Left lung (tissue), 4 donors: ENCODE measurements at regions not wholly inside any gene's neighbourhood (a gene's known extent, or its start where the extent isn't known, plus 50 kb on each side); places are given as distances from the start of the nearest gene placed in this dataset.

Experiments
- ATAC-seq: fragments of 200-7000 bp; cut with Tn5 transposase; one replicate; pipeline ENCODE4 v1.9.1; 2020; ENCODE audit warnings: moderate library complexity
- DNase-seq, 4 donors: peaks; one replicate each; pipeline ENCODE4 v3.0.0-alpha.2; 2013 to 2020
- H3K27ac ChIP-seq, 2 donors: fragments of 200-600 bp; sonication (generic) in 1 of 2; one replicate each; pipeline versions ENCODE4 v1.5.0 to v1.8.0; 2020 to 2021
- H3K27me3 ChIP-seq, 2 donors: fragments of 200-600 bp; sonication (generic) in 1 of 2; one replicate each; pipeline versions ENCODE4 v1.5.0 to v1.8.0; 2020 to 2021
- H3K36me3 ChIP-seq, 2 donors: fragments of 200-600 bp; sonication (generic) in 1 of 2; one replicate each; pipeline versions ENCODE4 v1.5.0 to v1.8.0; 2020 to 2021
- H3K4me1 ChIP-seq, 2 donors: fragments of 200-600 bp; one replicate each; pipeline ENCODE4 v1.8.0; 2021
- H3K4me3 ChIP-seq, 2 donors: fragments of 200-600 bp; sonication (generic) in 1 of 2; one replicate each; pipeline versions ENCODE4 v1.5.0 to v1.8.0; 2020 to 2021; ENCODE audit warnings: mild to moderate bottlenecking in 1 of 2
- H3K9me3 ChIP-seq, 2 donors: fragments of 200-600 bp; sonication (generic) in 1 of 2; one replicate each; pipeline versions ENCODE4 v1.5.0 to v1.8.0; 2020 to 2021
- intact Hi-C, 2 donors: fragments of 100-400 bp; cut with DNase I; formaldehyde crosslinking; loops; one replicate each; pipeline versions ENCODE4 v1.11.2 to v1.14.2; 2022
- TF ChIP-seq, protein P1 (sequence below), 2 donors: fragments of 200-600 bp; sonication (generic) in 1 of 2; IDR thresholded peaks; one replicate each; pipeline versions ENCODE4 v1.5.0 to v1.8.0; 2021; ENCODE audit warnings: antibody characterized with exemption in 2 of 2
- donor health status: DM: no; HTN: yes; CAD: no.
- donor health status: DM: no; HTN: no; CAD: no.

DNA sequence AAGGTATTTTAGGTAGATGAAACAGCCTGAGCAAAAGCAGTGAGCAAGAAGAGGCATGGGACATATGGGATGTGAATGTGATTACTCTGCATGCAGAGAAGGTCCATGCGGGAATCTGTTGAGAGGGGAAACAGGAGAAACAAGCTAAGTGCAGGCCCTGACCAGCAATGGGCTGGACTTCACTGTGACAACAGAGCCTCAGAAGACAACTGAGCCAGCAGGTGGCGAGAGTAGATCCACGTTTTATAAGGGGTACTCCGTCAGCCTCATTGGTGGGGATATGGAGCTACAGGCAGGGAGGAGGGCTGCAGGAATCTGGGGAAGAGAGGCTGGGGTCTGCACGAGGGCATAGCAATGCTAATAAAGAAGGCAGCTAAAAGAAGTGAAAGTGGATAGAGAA is 405.9 kb upstream of the LMCD1 start:
- TF ChIP-seq, protein P1, sequence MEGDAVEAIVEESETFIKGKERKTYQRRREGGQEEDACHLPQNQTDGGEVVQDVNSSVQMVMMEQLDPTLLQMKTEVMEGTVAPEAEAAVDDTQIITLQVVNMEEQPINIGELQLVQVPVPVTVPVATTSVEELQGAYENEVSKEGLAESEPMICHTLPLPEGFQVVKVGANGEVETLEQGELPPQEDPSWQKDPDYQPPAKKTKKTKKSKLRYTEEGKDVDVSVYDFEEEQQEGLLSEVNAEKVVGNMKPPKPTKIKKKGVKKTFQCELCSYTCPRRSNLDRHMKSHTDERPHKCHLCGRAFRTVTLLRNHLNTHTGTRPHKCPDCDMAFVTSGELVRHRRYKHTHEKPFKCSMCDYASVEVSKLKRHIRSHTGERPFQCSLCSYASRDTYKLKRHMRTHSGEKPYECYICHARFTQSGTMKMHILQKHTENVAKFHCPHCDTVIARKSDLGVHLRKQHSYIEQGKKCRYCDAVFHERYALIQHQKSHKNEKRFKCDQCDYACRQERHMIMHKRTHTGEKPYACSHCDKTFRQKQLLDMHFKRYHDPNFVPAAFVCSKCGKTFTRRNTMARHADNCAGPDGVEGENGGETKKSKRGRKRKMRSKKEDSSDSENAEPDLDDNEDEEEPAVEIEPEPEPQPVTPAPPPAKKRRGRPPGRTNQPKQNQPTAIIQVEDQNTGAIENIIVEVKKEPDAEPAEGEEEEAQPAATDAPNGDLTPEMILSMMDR (IDR thresholded peaks at IDR 0.05) = no peak
- Histone ChIP-seq H3K9me3 (no peaks in the 10 kb centered on the region), H3K4me3 (no peak overlapping the region), H3K4me1 (no peaks in the 10 kb centered on the region), H3K27ac (no peak overlapping the region), H3K27me3 (no peaks in the 10 kb centered on the region), H3K36me3 (no peaks in the 10 kb centered on the region)
- intact Hi-C loops = no loop called here
- DNase-seq (no peak), ATAC-seq (no peak)

DNA sequence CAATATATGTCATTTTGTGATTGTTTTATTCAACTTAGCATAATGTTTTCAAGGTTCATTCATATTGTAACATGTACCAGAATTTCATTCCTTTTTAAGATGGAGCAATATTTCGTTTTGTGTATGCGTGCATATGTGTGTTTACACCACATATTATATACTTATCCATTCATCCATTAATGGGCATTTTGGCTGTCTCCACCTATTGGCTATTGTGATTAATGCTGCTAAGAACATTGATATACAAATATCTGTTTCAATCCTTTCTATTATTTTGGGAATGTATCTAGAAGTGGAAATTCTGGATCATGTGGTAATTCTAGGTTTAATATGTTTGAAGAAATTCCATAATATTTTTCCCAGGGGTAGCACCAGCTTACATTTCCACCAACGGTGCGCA is 403.9 kb upstream of the LMCD1 start:
- H3K27me3 ChIP-seq = no peaks in the 10 kb centered on the region
- no peak overlapping the region for H3K27ac ChIP-seq
- ATAC-seq (no peak), DNase-seq (no peak)
- H3K36me3 ChIP-seq = no peaks in the 10 kb centered on the region
- H3K4me1 ChIP-seq = no peaks in the 10 kb centered on the region
- TF ChIP-seq, protein P1 (IDR thresholded peaks at IDR 0.05) = no peak
- intact Hi-C loops = no loop called here
- no peak overlapping the region for H3K4me3 ChIP-seq
- H3K9me3 ChIP-seq = no peaks in the 10 kb centered on the region

DNA sequence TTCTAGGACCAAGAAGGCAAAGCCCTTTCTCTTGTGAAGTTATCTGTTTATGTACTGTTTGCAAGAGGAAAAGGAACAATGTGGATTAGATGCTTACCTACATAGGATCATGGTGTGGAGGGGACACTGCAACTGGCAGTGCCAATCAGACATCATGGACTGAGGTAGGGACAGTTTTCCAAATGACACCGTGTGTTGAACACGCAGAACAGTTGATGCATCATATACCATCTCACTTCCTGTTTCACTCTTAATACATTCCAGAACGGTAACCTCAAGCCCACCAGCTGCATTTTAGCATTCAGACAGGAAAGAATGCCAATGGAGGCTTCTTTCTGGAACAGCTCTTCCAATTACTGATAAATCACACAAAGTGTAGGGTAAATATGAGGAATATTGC is 397.7 kb upstream of the LMCD1 start:
- H3K36me3 ChIP-seq = no peaks in the 10 kb centered on the region
- DNase-seq (no peak), ATAC-seq (no peak)
- no peak overlapping the region for H3K27ac ChIP-seq
- no peaks in the 10 kb centered on the region for H3K27me3 ChIP-seq
- TF ChIP-seq, protein P1 (IDR thresholded peaks at IDR 0.05) = no peak
- intact Hi-C loops = no loop called here
- H3K9me3 ChIP-seq = no peaks in the 10 kb centered on the region
- no peak overlapping the region for H3K4me3 ChIP-seq
- no peaks in the 10 kb centered on the region for H3K4me1 ChIP-seq

DNA sequence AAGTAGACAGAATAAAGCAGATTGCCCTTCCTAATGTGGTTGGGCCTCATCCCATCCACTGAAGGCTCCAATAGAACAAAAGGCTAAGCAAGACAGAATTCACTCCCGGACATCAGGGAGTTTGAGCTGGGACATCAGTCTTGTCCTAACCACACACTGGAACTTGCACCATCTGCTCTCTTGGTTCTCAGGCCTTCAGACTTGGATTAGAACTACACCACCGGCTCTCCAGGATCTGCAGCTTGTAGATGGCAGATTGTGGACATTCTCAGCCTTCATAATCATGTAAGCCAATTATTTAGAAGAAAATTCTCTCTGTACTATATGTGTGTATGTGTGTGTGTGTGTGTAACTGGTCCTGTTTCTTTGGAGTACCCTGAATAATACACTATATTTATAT is 394.7 kb upstream of the LMCD1 start:
- no peak for DNase-seq
- H3K4me1 ChIP-seq = peaks cover 0 to 4% of the 10 kb centered on the region in 2 donors
- no peak overlapping the region for H3K27ac ChIP-seq
- no peak overlapping the region for H3K4me3 ChIP-seq
- H3K36me3 ChIP-seq = no peaks in the 10 kb centered on the region
- H3K9me3 ChIP-seq = no peaks in the 10 kb centered on the region
- TF ChIP-seq, protein P1 (IDR thresholded peaks at IDR 0.05) = no peak
- intact Hi-C loops = no loop called here
- no peaks in the 10 kb centered on the region for H3K27me3 ChIP-seq
- ATAC-seq = no peak

DNA sequence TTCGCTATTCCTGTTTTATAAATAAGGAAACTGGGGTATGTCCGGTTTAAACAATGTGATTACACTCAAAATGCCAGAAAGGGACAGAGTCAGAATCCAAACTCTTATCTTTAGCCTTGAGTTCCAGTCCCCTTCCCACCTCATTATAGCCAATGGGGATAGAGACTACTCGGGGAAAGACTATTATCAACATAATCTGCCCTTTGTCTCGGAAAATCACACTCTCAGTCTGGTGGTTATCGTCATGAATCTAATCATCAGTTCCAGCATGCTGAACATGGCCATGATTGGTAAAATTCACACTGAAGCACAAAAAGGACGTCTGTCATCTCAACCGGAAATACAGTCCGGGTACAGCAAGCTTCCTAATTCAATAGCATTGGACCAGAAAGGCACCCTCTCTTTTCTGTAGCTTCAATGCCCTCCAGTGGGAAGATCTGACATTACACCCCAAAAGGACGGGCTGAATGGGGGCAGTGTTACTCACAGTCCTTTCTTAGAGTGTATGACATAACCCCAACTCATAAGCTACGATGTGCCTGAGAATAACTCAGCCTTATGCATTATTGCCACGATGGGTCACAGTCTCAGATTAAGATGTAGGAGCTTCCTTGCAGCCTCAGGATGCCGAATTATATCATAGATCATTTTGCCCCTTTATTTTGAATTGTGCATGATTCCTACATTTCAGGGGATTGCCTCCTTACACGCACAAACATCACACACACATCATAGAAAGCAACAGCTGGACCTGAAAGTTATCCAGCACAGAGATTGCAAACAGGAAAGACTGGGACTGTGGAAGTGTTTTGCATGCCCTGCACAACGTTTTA is 390.4 kb upstream of the LMCD1 start:
- no peak overlapping the region for H3K4me3 ChIP-seq
- H3K4me1 ChIP-seq = peaks cover 0 to 4% of the 10 kb centered on the region in 2 donors
- no peaks in the 10 kb centered on the region for H3K9me3 ChIP-seq
- TF ChIP-seq, protein P1 (IDR thresholded peaks at IDR 0.05) = peak; percentile 42 to 77
- peak in 3 of 4 donors; percentile 34 to 86 (median 76) for DNase-seq
- H3K36me3 ChIP-seq = no peaks in the 10 kb centered on the region
- intact Hi-C loops = no loop called here
- ATAC-seq = peak; percentile 99
- no peak overlapping the region for H3K27ac ChIP-seq
- H3K27me3 ChIP-seq = no peaks in the 10 kb centered on the region
